GM12878 (cell line): ENCODE measurements at regions not wholly inside any gene's neighbourhood (a gene's known extent, or its start where the extent isn't known, plus 50 kb on each side); places are given as distances from the start of the nearest gene placed in this dataset.

Experiments used
- ATF7 ChIP-seq: fragments of 450-650 bp; IDR thresholded peaks from 2 replicates; pipeline ENCODE4 v1.6.1; 2016; ENCODE audit warnings: low read depth, mild to moderate bottlenecking
- BCL3 ChIP-seq: IDR thresholded peaks from 2 replicates; pipeline ENCODE4 v1.6.1; 2011; ENCODE audit warnings: borderline replicate concordance, low read depth, mild to moderate bottlenecking, moderate library complexity, low read length; ENCODE audit not compliant: insufficient read depth, poor library complexity, severe bottlenecking
- DPF2 ChIP-seq: fragments of 450-650 bp; IDR thresholded peaks from 2 replicates; pipeline ENCODE4 v1.6.1; 2017; ENCODE audit warnings: mild to moderate bottlenecking
- GABPA ChIP-seq: IDR thresholded peaks from 2 replicates; pipeline ENCODE4 v1.6.1; 2014; ENCODE audit warnings: antibody characterized with exemption, low read depth, mild to moderate bottlenecking, inconsistent platforms
- JUNB ChIP-seq: IDR thresholded peaks from 2 replicates; pipeline ENCODE4 v1.6.1; 2016; ENCODE audit warnings: antibody characterized with exemption, mild to moderate bottlenecking
- MEF2A ChIP-seq: IDR thresholded peaks from 2 replicates; pipeline ENCODE4 v1.6.1; 2011; ENCODE audit warnings: low read depth, mild to moderate bottlenecking, low read length, moderate library complexity; ENCODE audit not compliant: insufficient read depth
- MEF2B ChIP-seq: fragments of 450-650 bp; IDR thresholded peaks from 2 replicates; pipeline ENCODE4 v1.6.1; 2018; ENCODE audit warnings: mild to moderate bottlenecking, moderate library complexity; ENCODE audit not compliant: partially characterized antibody, poor library complexity, severe bottlenecking
- MXI1 ChIP-seq: fragments of 150-350 bp; IDR thresholded peaks from 2 replicates; pipeline ENCODE4 v1.6.1; 2011; ENCODE audit warnings: low read depth, mild to moderate bottlenecking, inconsistent platforms, low read length, improper control_type of control experiment
- NFYB ChIP-seq: IDR thresholded peaks from 2 replicates; pipeline ENCODE4 v1.6.1; 2011; ENCODE audit warnings: low read depth, mild to moderate bottlenecking, low read length, improper control_type of control experiment, moderate library complexity; ENCODE audit not compliant: insufficient read depth
- NR2C1 ChIP-seq: fragments of 450-650 bp; IDR thresholded peaks from 2 replicates; pipeline ENCODE4 v1.6.1; 2017; ENCODE audit warnings: antibody characterized with exemption, mild to moderate bottlenecking, moderate library complexity
- POLR2A ChIP-seq: IDR thresholded peaks from 2 replicates; pipeline ENCODE4 v1.6.1; 2011; ENCODE audit warnings: low read depth, mild to moderate bottlenecking, low read length
- POLR2AphosphoS2 ChIP-seq: IDR thresholded peaks from 2 replicates; pipeline ENCODE4 v1.6.1; 2011; ENCODE audit warnings: low read depth, mild to moderate bottlenecking, low read length, improper control_type of control experiment, moderate library complexity
- RBBP5 ChIP-seq: fragments of 200-600 bp; sonication (generic); conservative IDR thresholded peaks from 2 replicates; pipeline ENCODE4 v1.6.1; 2016
- SREBF2 ChIP-seq: IDR thresholded peaks from 2 replicates; pipeline ENCODE4 v1.6.1; 2012; ENCODE audit warnings: mild to moderate bottlenecking, low read length
- TCF12 ChIP-seq: IDR thresholded peaks from 2 replicates; pipeline ENCODE4 v1.6.1; 2011; ENCODE audit warnings: low read depth, mild to moderate bottlenecking, low read length
- TCF7 ChIP-seq: IDR thresholded peaks from 2 replicates; pipeline ENCODE4 v1.6.1; 2014; ENCODE audit warnings: antibody characterized with exemption, borderline replicate concordance
- YY1 ChIP-seq: IDR thresholded peaks from 2 replicates; pipeline ENCODE4 v1.6.1; 2011; ENCODE audit warnings: low read depth, mild to moderate bottlenecking, low read length
- ZBTB33 ChIP-seq: fragments of 450-650 bp; IDR thresholded peaks from 2 replicates; pipeline ENCODE4 v1.6.1; 2017; ENCODE audit warnings: mild to moderate bottlenecking
- ZNF24 ChIP-seq: fragments of 450-650 bp; IDR thresholded peaks from 2 replicates; pipeline ENCODE4 v1.6.1; 2017; ENCODE audit warnings: antibody characterized with exemption, mild to moderate bottlenecking
- ZZZ3 ChIP-seq: IDR thresholded peaks from 2 replicates; pipeline ENCODE4 v1.6.1; 2011; ENCODE audit warnings: low read depth; ENCODE audit not compliant: control insufficient read depth, insufficient read length
- TF ChIP-seq, protein P1 (sequence below): fragments of 450-650 bp; IDR thresholded peaks from 2 replicates; pipeline ENCODE4 v1.6.1; 2016; ENCODE audit warnings: mild to moderate bottlenecking
- TF ChIP-seq, protein P2 (sequence below): IDR thresholded peaks from 2 replicates; pipeline ENCODE4 v1.6.1; 2011; ENCODE audit warnings: low read depth, mild to moderate bottlenecking, low read length, moderate library complexity, borderline replicate concordance; ENCODE audit errors: extremely low read depth
- TF ChIP-seq, protein P3 (sequence below): fragments of 450-650 bp; IDR thresholded peaks from 2 replicates; pipeline ENCODE4 v1.6.1; 2016; ENCODE audit warnings: mild to moderate bottlenecking
- TF ChIP-seq, protein P4 (sequence below): fragments of 150-350 bp; IDR thresholded peaks from 2 replicates; pipeline ENCODE4 v1.6.1; 2014; ENCODE audit warnings: mild to moderate bottlenecking, low read depth, low read length

GRCh38 chr13:46982856-46983582 lies 86.2 kb upstream of the HTR2A start (continued):
- peak; percentile 83 for TF ChIP-seq ATF7
- TF ChIP-seq, protein P1, sequence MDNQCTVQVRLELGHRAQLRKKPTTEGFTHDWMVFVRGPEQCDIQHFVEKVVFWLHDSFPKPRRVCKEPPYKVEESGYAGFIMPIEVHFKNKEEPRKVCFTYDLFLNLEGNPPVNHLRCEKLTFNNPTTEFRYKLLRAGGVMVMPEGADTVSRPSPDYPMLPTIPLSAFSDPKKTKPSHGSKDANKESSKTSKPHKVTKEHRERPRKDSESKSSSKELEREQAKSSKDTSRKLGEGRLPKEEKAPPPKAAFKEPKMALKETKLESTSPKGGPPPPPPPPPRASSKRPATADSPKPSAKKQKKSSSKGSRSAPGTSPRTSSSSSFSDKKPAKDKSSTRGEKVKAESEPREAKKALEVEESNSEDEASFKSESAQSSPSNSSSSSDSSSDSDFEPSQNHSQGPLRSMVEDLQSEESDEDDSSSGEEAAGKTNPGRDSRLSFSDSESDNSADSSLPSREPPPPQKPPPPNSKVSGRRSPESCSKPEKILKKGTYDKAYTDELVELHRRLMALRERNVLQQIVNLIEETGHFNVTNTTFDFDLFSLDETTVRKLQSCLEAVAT: peak; percentile 99
- TF ChIP-seq POLR2A: peak; percentile 50
- TF ChIP-seq, protein P2, sequence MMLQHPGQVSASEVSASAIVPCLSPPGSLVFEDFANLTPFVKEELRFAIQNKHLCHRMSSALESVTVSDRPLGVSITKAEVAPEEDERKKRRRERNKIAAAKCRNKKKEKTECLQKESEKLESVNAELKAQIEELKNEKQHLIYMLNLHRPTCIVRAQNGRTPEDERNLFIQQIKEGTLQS: no peak
- TF ChIP-seq MEF2B: peak; percentile 96
- TF ChIP-seq, protein P3, sequence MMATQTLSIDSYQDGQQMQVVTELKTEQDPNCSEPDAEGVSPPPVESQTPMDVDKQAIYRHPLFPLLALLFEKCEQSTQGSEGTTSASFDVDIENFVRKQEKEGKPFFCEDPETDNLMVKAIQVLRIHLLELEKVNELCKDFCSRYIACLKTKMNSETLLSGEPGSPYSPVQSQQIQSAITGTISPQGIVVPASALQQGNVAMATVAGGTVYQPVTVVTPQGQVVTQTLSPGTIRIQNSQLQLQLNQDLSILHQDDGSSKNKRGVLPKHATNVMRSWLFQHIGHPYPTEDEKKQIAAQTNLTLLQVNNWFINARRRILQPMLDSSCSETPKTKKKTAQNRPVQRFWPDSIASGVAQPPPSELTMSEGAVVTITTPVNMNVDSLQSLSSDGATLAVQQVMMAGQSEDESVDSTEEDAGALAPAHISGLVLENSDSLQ: peak; percentile 20; the same call in 1 of the 2 replicates
- no peak; the same call in 1 of the 2 replicates for TF ChIP-seq GABPA
- TF ChIP-seq BCL3: peak; percentile 93
- TF ChIP-seq SREBF2: no peak
- TF ChIP-seq DPF2: peak; percentile 99
- no peak for TF ChIP-seq RBBP5
- TF ChIP-seq MEF2A: peak; percentile 98
- TF ChIP-seq ZBTB33: no peak
- peak; percentile 100 for TF ChIP-seq TCF7
- TF ChIP-seq ZZZ3: no peak
- peak; percentile 65; the same call in 1 of the 2 replicates for TF ChIP-seq TCF12
- TF ChIP-seq YY1: peak; percentile 65; the same call in 1 of the 2 replicates
- peak; percentile 97 for TF ChIP-seq JUNB
- no peak for TF ChIP-seq NR2C1
- TF ChIP-seq, protein P4, sequence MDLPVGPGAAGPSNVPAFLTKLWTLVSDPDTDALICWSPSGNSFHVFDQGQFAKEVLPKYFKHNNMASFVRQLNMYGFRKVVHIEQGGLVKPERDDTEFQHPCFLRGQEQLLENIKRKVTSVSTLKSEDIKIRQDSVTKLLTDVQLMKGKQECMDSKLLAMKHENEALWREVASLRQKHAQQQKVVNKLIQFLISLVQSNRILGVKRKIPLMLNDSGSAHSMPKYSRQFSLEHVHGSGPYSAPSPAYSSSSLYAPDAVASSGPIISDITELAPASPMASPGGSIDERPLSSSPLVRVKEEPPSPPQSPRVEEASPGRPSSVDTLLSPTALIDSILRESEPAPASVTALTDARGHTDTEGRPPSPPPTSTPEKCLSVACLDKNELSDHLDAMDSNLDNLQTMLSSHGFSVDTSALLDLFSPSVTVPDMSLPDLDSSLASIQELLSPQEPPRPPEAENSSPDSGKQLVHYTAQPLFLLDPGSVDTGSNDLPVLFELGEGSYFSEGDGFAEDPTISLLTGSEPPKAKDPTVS: no peak
- no peak for TF ChIP-seq POLR2AphosphoS2
- TF ChIP-seq ZNF24: 0 out of 2 replicates have a peak, but pooled peaks have one; percentile 69
- 0 out of 2 replicates have a peak, but pooled peaks have one; percentile 48 for TF ChIP-seq NFYB
- peak; percentile 85 for TF ChIP-seq MXI1
